RWPE2 (cell line): ENCODE measurements at regions not wholly inside any gene's neighbourhood (a gene's known extent, or its start where the extent isn't known, plus 50 kb on each side); places are given as distances from the start of the nearest gene placed in this dataset.

ENCODE experiments used
- ATAC-seq: fragments of 200-7000 bp; cut with Tn5 transposase; 3 replicates; pipeline ENCODE4 v1.9.1; 2021; ENCODE audit warnings: low read depth
- DNase-seq: peaks from one replicate; pipeline ENCODE4 v3.0.0-alpha.2; 2020; ENCODE audit warnings: low spot score
- H3K27ac ChIP-seq: fragments of 450-650 bp; 2 replicates; pipeline ENCODE4 v1.5.1; 2017; ENCODE audit warnings: mild to moderate bottlenecking; ENCODE audit not compliant: poor library complexity, severe bottlenecking
- H3K27me3 ChIP-seq: fragments of 250-450 bp; sonication (Bioruptor Pico); 2 replicates; pipeline ENCODE4 v1.5.1; 2021; ENCODE audit warnings: mild to moderate bottlenecking, moderate library complexity; ENCODE audit not compliant: insufficient read depth, poor library complexity, severe bottlenecking
- H3K36me3 ChIP-seq: fragments of 250-450 bp; sonication (Bioruptor Pico); 2 replicates; pipeline ENCODE4 v1.5.1; 2020; ENCODE audit warnings: low read depth, mild to moderate bottlenecking, moderate library complexity
- H3K4me1 ChIP-seq: fragments of 250-450 bp; sonication (Bioruptor Pico); 2 replicates; pipeline ENCODE4 v1.5.1; 2021; ENCODE audit warnings: mild to moderate bottlenecking, moderate library complexity; ENCODE audit not compliant: insufficient read depth, poor library complexity, severe bottlenecking
- H3K4me3 ChIP-seq: fragments of 250-450 bp; sonication (Bioruptor Pico); 2 replicates; pipeline ENCODE4 v1.5.1; 2021; ENCODE audit warnings: mild to moderate bottlenecking, moderate library complexity; ENCODE audit not compliant: severe bottlenecking
- H3K9me3 ChIP-seq: fragments of 250-450 bp; sonication (Bioruptor Pico); 2 replicates; pipeline ENCODE4 v1.5.1; 2021; ENCODE audit warnings: mild to moderate bottlenecking, moderate library complexity; ENCODE audit not compliant: severe bottlenecking
- CTCF ChIP-seq: fragments of 450-650 bp; IDR thresholded peaks from one replicate; pipeline ENCODE4 v1.5.1; 2017; ENCODE audit warnings: mild to moderate bottlenecking, moderate library complexity; ENCODE audit not compliant: poor library complexity, severe bottlenecking

DNA sequence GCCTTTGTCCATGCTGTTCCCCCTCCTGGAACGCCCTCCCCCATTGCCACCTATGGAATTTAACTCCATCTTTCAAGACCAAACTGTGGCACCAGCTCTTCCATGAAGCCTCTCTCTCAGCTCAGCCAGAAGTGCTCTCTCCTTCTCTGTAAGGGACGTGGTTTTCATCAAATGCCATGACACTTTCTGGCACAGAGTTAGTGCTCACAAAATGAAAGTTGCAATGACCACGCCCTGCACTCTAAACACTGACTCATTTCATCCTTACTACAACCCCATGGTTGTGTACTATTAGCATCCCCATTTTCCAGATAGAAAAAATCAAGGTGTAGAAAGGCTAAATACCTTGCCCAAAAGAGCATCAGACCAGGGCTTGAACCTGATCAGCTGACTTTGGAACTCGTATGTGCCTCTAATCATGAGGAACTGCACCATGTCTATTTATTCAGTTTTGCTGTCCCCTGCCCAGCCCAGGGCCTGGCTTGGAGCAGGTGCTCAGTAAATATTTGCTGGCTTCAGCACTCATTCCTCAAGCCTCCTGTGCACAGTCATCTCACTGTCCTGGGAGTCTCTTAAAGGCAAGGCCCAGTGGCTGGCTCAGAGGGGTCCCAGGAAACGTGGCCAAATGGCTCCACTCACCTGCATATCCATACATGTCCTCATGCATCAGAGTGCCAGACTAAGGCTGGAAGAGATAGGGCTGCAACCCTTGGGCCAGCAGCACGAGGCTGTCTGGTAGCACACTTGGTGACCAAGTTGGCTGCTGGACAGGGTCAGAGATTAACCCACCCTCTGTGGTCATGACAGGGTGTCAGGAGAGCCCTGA is 77.9 kb downstream of the MRPL14 start:
- H3K9me3 ChIP-seq = no peaks in the 10 kb centered on the region
- no peak for DNase-seq
- no peak for TF ChIP-seq CTCF
- peaks cover 45% of the 10 kb centered on the region for H3K4me1 ChIP-seq
- H3K27ac ChIP-seq = peak overlapping the region; percentile 98
- H3K4me3 ChIP-seq = no peak overlapping the region
- no peaks in the 10 kb centered on the region for H3K36me3 ChIP-seq
- ATAC-seq = peak; percentile 30; the same call in 1 of the 3 replicates
- no peaks in the 10 kb centered on the region for H3K27me3 ChIP-seq

DNA sequence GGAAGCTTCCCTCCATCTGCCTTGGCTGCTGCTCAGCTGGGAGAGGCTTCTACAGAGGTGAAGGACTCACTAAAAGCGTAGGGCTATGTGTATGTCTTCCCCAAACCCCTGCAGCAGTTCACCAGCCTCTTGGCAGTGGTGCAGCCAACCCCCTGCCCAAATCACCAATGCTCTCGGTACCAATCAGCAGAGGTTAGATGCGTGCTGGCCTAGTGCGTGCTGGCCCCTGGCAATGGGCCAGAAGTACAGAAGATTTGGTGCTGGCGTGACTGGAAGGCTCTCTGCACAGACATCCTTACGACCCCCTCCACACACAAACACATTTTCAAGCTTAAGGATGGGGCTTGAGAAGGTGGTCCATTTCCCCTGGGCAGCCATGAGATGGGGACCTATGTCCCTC is 79.0 kb downstream of the MRPL14 start:
- DNase-seq (no peak), ATAC-seq (no peak)
- Histone ChIP-seq H3K36me3 (no peaks in the 10 kb centered on the region), H3K27me3 (no peaks in the 10 kb centered on the region), H3K9me3 (no peaks in the 10 kb centered on the region), H3K4me3 (no peak overlapping the region), H3K4me1 (peaks cover 48% of the 10 kb centered on the region), H3K27ac (peak overlapping the region; percentile 98)
- no peak for TF ChIP-seq CTCF

DNA sequence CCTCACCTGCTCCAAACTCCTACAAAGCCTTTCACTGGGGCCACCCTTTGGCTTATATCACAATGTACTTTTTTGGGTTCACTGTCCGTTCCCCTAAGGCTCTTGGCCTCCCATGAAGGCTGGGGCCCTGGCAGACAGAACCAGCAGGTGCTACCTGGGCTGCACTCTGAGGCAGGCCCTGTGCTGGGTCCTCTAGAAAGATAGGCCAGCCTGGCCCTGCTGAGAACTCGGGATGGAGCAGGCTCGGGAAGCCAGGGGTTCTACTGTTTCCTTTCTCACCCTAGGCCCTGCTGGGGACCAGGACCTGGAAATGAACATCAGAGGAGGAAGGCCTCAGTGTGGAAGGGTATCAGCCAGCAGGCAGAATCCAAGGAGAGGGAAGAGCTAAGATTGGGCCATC is 79.5 kb downstream of the MRPL14 start:
- H3K9me3 ChIP-seq = no peaks in the 10 kb centered on the region
- no peak overlapping the region for H3K4me3 ChIP-seq
- no peaks in the 10 kb centered on the region for H3K36me3 ChIP-seq
- TF ChIP-seq CTCF = no peak
- ATAC-seq (no peak), DNase-seq (no peak)
- H3K4me1 ChIP-seq = peaks cover 52% of the 10 kb centered on the region
- peak overlapping the region; percentile 98 for H3K27ac ChIP-seq
- H3K27me3 ChIP-seq = no peaks in the 10 kb centered on the region

GRCh38 chr6:44047179-44047546 is 80.1 kb downstream of the MRPL14 start:
- ATAC-seq = no peak
- H3K4me1 ChIP-seq = peaks cover 55% of the 10 kb centered on the region
- TF ChIP-seq CTCF = no peak
- no peaks in the 10 kb centered on the region for H3K9me3 ChIP-seq
- no peaks in the 10 kb centered on the region for H3K27me3 ChIP-seq
- no peak for DNase-seq
- H3K27ac ChIP-seq = peak overlapping the region; percentile 98
- no peak overlapping the region for H3K4me3 ChIP-seq
- H3K36me3 ChIP-seq = no peaks in the 10 kb centered on the region

GRCh38 chr6:44046516-44047178 is 80.6 kb downstream of the MRPL14 start:
- Histone ChIP-seq H3K27ac (peak overlapping the region; percentile 98), H3K36me3 (no peaks in the 10 kb centered on the region), H3K9me3 (no peaks in the 10 kb centered on the region), H3K4me3 (no peak overlapping the region), H3K27me3 (no peaks in the 10 kb centered on the region), H3K4me1 (peaks cover 55% of the 10 kb centered on the region)
- DNase-seq (no peak), ATAC-seq (no peak)
- no peak for TF ChIP-seq CTCF
